ENCODE measurements at regions not wholly inside any gene's neighbourhood (a gene's known extent, or its start where the extent isn't known, plus 50 kb on each side); places are given as distances from the start of the nearest gene placed in this dataset.
"Not testable (repeated sequence)": the region's sequence is repeated elsewhere in the genome, so short reads cannot be mapped to it uniquely, and the experiment has no call there.

DNA sequence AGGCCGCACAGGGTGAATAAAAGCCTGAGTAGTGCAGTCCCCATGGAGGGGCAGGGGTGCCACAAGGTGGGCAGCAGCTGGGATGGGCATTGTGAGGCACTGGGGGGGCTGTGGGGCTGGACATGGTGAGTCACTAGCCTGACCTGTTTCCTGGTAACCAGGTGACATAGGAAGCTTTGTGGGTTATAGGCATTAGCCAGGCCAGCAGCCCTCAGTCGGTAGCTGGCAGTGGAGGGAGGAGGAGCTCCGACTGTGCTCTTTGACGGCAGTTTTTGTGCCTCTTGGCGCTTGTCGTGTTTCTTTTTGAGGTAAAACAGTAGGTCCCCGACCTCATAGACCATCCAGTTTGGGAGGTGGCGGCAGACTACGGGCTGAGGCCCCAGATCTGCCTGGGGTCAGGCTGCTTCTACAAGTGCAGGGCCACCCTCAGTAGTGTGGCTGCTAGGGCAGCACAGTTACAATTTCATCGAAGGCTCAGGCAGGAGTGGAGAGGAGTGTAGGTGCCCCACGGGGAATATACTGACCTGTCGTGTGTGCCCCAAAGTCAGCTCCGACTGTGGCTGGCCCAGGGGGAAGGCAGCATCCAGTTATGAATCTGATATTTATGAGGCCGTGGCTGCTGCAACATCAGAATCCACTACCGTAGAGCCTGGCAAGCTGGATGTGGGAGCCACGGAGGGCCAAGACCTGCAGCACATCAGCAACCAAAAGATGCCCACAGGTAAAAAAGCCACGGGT, 107.7 kb downstream of the CRYBB2 start:
- H3K4me3 ChIP-seq (ENCODE audit: low read depth, low read length): no peak overlapping the region
- TF ChIP-seq, protein P1, sequence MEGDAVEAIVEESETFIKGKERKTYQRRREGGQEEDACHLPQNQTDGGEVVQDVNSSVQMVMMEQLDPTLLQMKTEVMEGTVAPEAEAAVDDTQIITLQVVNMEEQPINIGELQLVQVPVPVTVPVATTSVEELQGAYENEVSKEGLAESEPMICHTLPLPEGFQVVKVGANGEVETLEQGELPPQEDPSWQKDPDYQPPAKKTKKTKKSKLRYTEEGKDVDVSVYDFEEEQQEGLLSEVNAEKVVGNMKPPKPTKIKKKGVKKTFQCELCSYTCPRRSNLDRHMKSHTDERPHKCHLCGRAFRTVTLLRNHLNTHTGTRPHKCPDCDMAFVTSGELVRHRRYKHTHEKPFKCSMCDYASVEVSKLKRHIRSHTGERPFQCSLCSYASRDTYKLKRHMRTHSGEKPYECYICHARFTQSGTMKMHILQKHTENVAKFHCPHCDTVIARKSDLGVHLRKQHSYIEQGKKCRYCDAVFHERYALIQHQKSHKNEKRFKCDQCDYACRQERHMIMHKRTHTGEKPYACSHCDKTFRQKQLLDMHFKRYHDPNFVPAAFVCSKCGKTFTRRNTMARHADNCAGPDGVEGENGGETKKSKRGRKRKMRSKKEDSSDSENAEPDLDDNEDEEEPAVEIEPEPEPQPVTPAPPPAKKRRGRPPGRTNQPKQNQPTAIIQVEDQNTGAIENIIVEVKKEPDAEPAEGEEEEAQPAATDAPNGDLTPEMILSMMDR (conservative IDR thresholded peaks at IDR 0.05; ENCODE audit: low read depth, low read length): no peak

GRCh38 chr22:25331050-25331449, 111.6 kb downstream of the CRYBB2 start:
- no peak for DNase-seq (ENCODE audit: low read depth)
- H3K4me3 ChIP-seq (ENCODE audit: low read depth, low read length): no peak overlapping the region
- TF ChIP-seq, protein P1 (conservative IDR thresholded peaks at IDR 0.05; ENCODE audit: low read depth, low read length): no peak

More for the DNA sequence above, 107.7 kb downstream of the CRYBB2 start:
- DNase-seq (ENCODE audit: low read depth): no peak

- H3K4me3 ChIP-seq (ENCODE audit: low read depth, low read length); DNase-seq (ENCODE audit: low read depth): not testable (repeated sequence)
Measured at GRCh38 chr22:25331911-25332310, 112.5 kb downstream of the CRYBB2 start.

GRCh38 chr22:25332386-25332785, 112.9 kb downstream of the CRYBB2 start:
- DNase-seq (ENCODE audit: low read depth): no peak
- no peak overlapping the region for H3K4me3 ChIP-seq (ENCODE audit: low read depth, low read length)
- TF ChIP-seq, protein P1 (conservative IDR thresholded peaks at IDR 0.05; ENCODE audit: low read depth, low read length): no peak

DNA sequence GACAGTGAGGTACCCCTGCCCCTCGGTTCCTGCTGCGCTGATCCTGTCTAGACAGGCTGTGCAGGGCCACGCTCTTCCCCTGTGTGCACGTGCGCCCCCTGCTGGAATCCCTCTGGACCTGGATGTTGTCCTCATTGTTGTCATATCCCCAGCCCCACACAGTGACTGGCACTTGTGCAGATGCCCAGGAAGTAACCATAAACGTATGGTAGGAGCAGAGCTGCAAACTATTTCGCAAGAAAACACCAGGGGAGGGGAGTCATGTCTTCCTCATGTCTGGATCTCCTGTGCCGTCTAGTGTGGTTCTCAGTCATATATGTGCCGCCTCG, 114.7 kb downstream of the CRYBB2 start:
- TF ChIP-seq, protein P1 (conservative IDR thresholded peaks at IDR 0.05; ENCODE audit: low read depth, low read length): peak; percentile 41
- DNase-seq (ENCODE audit: low read depth): peak; percentile 10
- no peak overlapping the region for H3K4me3 ChIP-seq (ENCODE audit: low read depth, low read length)

DNA sequence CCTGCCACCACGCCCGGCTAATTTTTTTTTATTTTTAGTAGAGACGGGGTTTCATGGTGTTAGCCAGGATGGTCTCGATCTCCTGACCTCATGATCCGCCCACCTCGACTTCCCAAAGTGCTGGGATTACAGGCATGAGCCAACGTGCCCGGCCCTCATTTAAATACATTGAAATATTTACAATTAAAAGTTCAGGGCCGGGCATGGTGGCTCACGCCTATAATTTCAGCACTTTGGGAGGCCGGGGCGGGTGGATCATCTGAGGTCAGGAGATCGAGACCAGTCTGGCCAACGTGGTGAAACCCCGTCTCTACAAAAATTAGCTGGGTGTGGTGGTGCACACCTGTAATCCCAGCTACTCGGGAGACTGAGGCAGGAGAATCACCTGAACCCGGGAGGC, 115.2 kb downstream of the CRYBB2 start:
- not testable (repeated sequence) for DNase-seq (ENCODE audit: low read depth); H3K4me3 ChIP-seq (ENCODE audit: low read depth, low read length)

- not testable (repeated sequence) for H3K4me3 ChIP-seq (ENCODE audit: low read depth, low read length); DNase-seq (ENCODE audit: low read depth)
Measured at GRCh38 chr22:25335276-25335675, 115.8 kb downstream of the CRYBB2 start.

GRCh38 chr22:25340536-25340935, 121.1 kb downstream of the CRYBB2 start:
- DNase-seq (ENCODE audit: low read depth); H3K4me3 ChIP-seq (ENCODE audit: low read depth, low read length): not testable (repeated sequence)

DNA sequence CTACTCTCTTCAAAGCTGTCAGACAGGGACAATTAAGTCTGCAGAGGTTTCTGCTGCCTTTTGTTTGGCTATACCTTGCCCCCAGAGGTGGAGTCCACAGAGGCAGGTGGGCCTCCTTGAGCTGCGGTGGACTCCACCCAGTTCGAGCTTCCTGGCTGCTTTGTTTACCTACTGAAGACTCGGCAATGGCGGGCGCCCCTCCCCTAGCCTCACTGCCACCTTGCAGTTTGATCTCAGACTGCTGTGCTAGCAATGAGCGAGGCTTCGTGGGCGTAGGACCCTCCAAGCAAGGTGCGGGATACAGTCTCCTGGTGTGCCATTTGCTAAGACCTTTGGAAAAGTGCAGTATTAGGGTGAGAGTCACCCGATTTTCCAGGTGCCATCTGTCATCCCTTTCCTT, 124.9 kb downstream of the CRYBB2 start:
- not testable (repeated sequence) for DNase-seq (ENCODE audit: low read depth); H3K4me3 ChIP-seq (ENCODE audit: low read depth, low read length)
